ENCODE measurements at regions not wholly inside any gene's neighbourhood (a gene's known extent, or its start where the extent isn't known, plus 50 kb on each side); places are given as distances from the start of the nearest gene placed in this dataset.
"Not testable (repeated sequence)": the region's sequence is repeated elsewhere in the genome, so short reads cannot be mapped to it uniquely, and the experiment has no call there.

- DNase-seq (ENCODE audit: low spot score): no peak
Measured at GRCh38 chr16:60127196-60127595, 1393.1 kb upstream of the GOT2 start.

DNA sequence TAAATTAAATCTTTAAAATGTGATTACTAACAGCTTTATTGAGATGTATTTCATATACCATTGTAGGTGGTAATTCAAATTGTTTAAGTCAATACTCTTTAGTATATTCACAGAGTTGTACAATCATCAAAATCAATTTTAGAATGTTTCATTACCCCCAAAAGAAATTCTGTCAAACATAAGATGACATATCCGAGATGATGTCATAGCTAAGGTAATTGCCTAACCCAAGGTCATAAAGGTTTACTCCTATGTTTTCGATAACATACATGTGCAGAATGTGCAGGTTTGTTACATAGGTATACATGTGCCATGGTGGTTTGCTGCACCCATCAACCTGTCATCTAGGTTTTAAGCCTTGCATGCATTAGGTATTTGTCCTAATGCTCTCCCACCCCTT, 1392.0 kb upstream of the GOT2 start:
- not testable (repeated sequence) for DNase-seq (ENCODE audit: low spot score)

GRCh38 chr16:60123392-60124023, 1389.4 kb upstream of the GOT2 start:
- no peak for DNase-seq (ENCODE audit: low spot score)

DNA sequence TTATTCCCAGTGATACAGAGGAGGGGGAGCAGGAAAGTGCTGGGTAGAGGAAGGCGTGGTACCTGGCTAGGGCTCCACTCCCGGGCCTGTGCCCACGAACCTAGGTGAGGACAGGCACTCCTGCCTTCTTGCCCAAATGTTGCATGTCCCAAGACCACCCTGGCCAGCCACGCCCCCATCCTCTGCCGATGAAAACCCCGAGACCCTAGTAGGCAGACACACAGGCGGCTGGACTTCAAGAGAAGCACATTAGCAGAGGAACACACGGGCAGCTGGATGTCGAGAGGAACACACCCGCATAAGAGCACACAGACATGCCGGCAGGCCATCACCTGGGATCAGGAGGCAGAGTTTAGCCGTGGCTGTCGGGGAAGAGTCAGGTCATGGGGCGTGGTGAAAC, 1386.5 kb upstream of the GOT2 start:
- no peak for DNase-seq (ENCODE audit: low spot score)

- no peak for DNase-seq (ENCODE audit: low spot score)
Measured at GRCh38 chr16:60110531-60110930, 1376.4 kb upstream of the GOT2 start.

GRCh38 chr16:60107871-60108270, 1373.8 kb upstream of the GOT2 start:
- DNase-seq (ENCODE audit: low spot score): no peak

- no peak for DNase-seq (ENCODE audit: low spot score)
Measured at GRCh38 chr16:60107437-60107836, 1373.3 kb upstream of the GOT2 start.

GRCh38 chr16:60100371-60100770, 1366.3 kb upstream of the GOT2 start:
- DNase-seq (ENCODE audit: low spot score): no peak

- no peak for DNase-seq (ENCODE audit: low spot score)
Measured at GRCh38 chr16:60091529-60091928, 1357.4 kb upstream of the GOT2 start.

DNA sequence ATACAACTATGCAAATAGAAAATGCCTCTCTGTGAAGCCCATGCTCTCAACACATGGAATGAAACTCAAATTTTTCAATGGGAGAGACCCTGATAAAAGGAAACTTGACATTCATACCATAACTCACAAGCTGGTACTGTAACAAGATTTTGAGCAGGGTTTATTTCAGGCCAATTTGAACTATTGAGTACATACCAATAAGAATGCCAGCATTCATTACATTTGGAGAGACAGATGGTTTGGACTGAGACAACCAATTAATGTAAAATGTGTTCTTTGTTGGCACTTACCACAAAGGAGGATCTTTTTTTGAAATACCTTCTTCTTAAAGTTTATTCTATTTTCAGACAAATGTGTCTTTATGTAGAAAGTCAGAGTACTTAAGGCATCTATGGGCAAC, 1357.0 kb upstream of the GOT2 start:
- no peak for DNase-seq (ENCODE audit: low spot score)

GRCh38 chr16:60087530-60087929, 1353.4 kb upstream of the GOT2 start:
- no peak for DNase-seq (ENCODE audit: low spot score)

GRCh38 chr16:60078819-60079218, 1344.7 kb upstream of the GOT2 start:
- DNase-seq (ENCODE audit: low spot score): not testable (repeated sequence)

DNA sequence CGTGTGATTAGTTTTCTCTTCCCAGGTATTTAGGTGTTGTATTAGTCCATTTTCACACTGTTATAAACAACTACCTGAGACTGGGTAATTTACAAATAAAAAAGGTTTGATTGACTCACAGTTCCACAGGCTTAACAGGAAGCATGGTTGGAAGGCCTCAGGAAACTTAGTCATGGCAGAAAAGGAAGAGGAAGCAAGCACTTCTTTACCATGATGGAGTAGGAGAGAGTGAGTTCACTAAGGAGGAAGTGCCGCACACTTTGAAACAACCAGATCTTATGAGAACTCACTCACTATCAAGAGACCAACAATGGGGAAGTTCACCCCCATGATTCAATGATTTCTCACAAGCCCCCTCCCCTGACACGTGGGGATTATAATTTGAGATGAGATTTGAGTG, 1343.7 kb upstream of the GOT2 start:
- no peak for DNase-seq (ENCODE audit: low spot score)

DNA sequence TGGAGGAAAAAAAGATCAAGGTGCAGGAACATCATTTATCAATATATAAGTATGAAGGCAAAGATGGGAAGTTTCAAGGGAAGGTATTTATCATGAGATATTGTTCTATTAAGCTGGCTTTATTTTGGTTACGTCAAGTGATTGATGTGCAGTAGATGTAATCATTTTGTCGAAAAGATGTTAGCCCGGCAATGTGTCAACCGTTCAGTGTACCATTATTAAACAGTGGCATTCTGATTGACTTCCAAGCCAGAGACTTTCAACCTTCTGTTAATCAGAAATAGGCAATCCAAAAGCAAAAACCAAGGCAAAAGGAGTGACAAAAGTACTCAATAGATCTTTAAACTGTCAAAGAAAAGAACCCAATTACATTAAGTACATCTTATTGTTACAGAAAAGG, 1340.3 kb upstream of the GOT2 start:
- DNase-seq (ENCODE audit: low spot score): no peak

GRCh38 chr16:60073376-60073775, 1339.3 kb upstream of the GOT2 start:
- DNase-seq (ENCODE audit: low spot score): no peak

DNA sequence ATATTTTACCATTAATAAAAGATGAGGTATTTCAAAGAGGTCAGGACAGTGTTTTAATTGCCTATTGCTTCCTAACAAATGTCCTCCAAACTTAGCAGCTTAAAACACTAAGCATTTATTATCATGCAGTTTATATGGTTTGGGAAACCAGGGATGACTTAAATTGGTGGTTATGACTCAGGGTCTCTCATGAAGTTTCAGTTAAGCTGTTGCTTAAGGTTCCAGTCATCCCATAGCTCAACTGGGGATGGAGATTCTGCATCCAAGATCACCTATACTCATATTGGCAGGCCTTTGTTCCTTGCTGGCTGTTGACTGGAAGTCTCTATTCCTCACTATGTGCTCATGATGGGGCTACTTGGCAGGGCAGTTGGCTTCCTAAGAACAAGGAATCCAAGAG, 1329.9 kb upstream of the GOT2 start:
- DNase-seq (ENCODE audit: low spot score): no peak

GRCh38 chr16:60061396-60061795, 1327.3 kb upstream of the GOT2 start:
- DNase-seq (ENCODE audit: low spot score): no peak

- no peak for DNase-seq (ENCODE audit: low spot score)
Measured at GRCh38 chr16:60060731-60061130, 1326.6 kb upstream of the GOT2 start.

GRCh38 chr16:60059141-60059540, 1325.0 kb upstream of the GOT2 start:
- DNase-seq (ENCODE audit: low spot score): no peak

- DNase-seq (ENCODE audit: low spot score): no peak
Measured at GRCh38 chr16:60041671-60042070, 1307.6 kb upstream of the GOT2 start.

DNA sequence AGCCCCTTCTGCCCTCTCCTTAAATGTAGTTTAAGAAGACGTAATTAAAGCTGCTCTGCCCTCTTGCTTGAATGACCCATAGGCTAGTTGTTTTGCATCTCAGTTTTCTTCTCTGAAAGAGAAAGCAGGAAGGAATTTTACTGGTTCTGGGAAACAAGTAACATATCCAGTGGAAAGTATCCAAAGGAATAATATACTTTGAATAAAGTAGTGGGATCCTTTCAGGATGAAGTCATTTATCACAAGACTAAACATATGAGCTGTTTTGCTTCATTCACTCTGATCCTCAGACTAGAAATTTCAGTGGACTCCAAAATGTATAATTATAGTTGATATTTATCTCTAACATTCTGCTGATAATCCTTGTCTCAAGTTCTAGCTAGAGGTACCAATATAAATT, 1297.6 kb upstream of the GOT2 start:
- DNase-seq (ENCODE audit: low spot score): no peak

GRCh38 chr16:60027351-60027750, 1293.2 kb upstream of the GOT2 start:
- DNase-seq (ENCODE audit: low spot score): no peak

DNA sequence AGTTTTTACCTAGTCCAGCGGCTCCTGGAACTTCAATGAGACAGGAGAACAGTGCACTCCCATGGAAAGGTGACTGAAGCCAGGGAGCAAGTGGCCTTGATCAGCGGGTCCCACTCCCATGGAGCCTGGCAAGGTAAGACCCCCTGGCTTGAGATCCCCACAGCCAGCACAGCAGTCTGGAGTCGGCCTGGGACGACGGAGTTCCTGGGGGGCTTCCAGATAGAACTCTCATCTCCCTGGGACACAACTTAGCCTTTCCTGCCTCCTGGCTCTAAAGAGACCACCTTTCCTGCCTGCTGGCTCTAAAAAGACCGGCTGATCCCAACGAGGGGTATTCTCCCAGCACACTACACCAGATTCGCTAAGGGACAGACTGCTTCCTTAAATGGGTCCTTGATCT, 1279.0 kb upstream of the GOT2 start:
- no peak for DNase-seq (ENCODE audit: low spot score)

- DNase-seq (ENCODE audit: low spot score): no peak
Measured at GRCh38 chr16:60001523-60001922, 1267.4 kb upstream of the GOT2 start.

GRCh38 chr16:59997706-59998105, 1263.6 kb upstream of the GOT2 start:
- no peak for DNase-seq (ENCODE audit: low spot score)
